ENCODE measurements at regions not wholly inside any gene's neighbourhood (a gene's known extent, or its start where the extent isn't known, plus 50 kb on each side); places are given as distances from the start of the nearest gene placed in this dataset.

GRCh38 chr2:15687720-15688119 lies 96.1 kb downstream of the DDX1 start:
- no peak for DNase-seq (ENCODE audit: low read depth in 2 of 2)
- no peak overlapping the region for H3K4me2 ChIP-seq (ENCODE audit: extremely low read depth, insufficient read depth, low read length)
- no peak overlapping the region for H3K9ac ChIP-seq (ENCODE audit: insufficient read depth, low read length)
- H3K9me3 ChIP-seq (ENCODE audit: control insufficient read depth, insufficient read depth, low read depth, low read length), result no peaks in the 10 kb centered on the region
- no peak overlapping the region for H2AFZ ChIP-seq (ENCODE audit: low read length)
- H3K79me2 ChIP-seq (ENCODE audit: control insufficient read depth, insufficient read depth, low read length), result no peaks in the 10 kb centered on the region
- no peak overlapping the region for H3K4me3 ChIP-seq (replicated peaks in 1 of 4; ENCODE audit: control extremely low read depth in 1 of 4, insufficient read depth in 1 of 4, low read depth in 3 of 4, low read length in 4 of 4)
- H4K20me1 ChIP-seq (ENCODE audit: control insufficient read depth, extremely low read depth, insufficient read depth, low read length), result no peaks in the 10 kb centered on the region
- no peaks in the 10 kb centered on the region for H3K4me1 ChIP-seq (ENCODE audit: control insufficient read depth, extremely low read depth, insufficient read depth, low read length)
- TF ChIP-seq EZH2 (IDR thresholded peaks at IDR 0.05; ENCODE audit: low read length, missing control alignments), result no peak
- TF ChIP-seq CTCF (conservative IDR thresholded peaks at IDR 0.05 in 1 of 2, IDR thresholded peaks at IDR 0.05 in 1 of 2; ENCODE audit: low read depth in 1 of 2, low read length in 2 of 2), result no peak
- H3K27ac ChIP-seq (ENCODE audit: insufficient read depth, low read length), result no peak overlapping the region
- no peaks in the 10 kb centered on the region for H3K27me3 ChIP-seq (ENCODE audit: control insufficient read depth, insufficient read depth, low read length)
- H3K36me3 ChIP-seq (ENCODE audit: control insufficient read depth, insufficient read depth, low read length), result no peaks in the 10 kb centered on the region

GRCh38 chr2:15688924-15689568 lies 97.4 kb downstream of the DDX1 start:
- H4K20me1 ChIP-seq (ENCODE audit: control insufficient read depth, extremely low read depth, insufficient read depth, low read length), result no peaks in the 10 kb centered on the region
- no peak for DNase-seq (ENCODE audit: low read depth in 2 of 2)
- H3K4me2 ChIP-seq (ENCODE audit: extremely low read depth, insufficient read depth, low read length), result no peak overlapping the region
- no peak overlapping the region for H3K9ac ChIP-seq (ENCODE audit: insufficient read depth, low read length)
- H3K9me3 ChIP-seq (ENCODE audit: control insufficient read depth, insufficient read depth, low read depth, low read length), result no peaks in the 10 kb centered on the region
- H3K36me3 ChIP-seq (ENCODE audit: control insufficient read depth, insufficient read depth, low read length), result no peaks in the 10 kb centered on the region
- H3K79me2 ChIP-seq (ENCODE audit: control insufficient read depth, insufficient read depth, low read length), result no peaks in the 10 kb centered on the region
- H3K4me1 ChIP-seq (ENCODE audit: control insufficient read depth, extremely low read depth, insufficient read depth, low read length), result no peaks in the 10 kb centered on the region
- TF ChIP-seq CTCF (conservative IDR thresholded peaks at IDR 0.05 in 1 of 2, IDR thresholded peaks at IDR 0.05 in 1 of 2; ENCODE audit: low read depth in 1 of 2, low read length in 2 of 2) (no peak), EZH2 (IDR thresholded peaks at IDR 0.05; ENCODE audit: low read length, missing control alignments) (no peak)
- H3K4me3 ChIP-seq (replicated peaks in 1 of 4; ENCODE audit: control extremely low read depth in 1 of 4, insufficient read depth in 1 of 4, low read depth in 3 of 4, low read length in 4 of 4), result no peak overlapping the region
- H3K27me3 ChIP-seq (ENCODE audit: control insufficient read depth, insufficient read depth, low read length), result no peaks in the 10 kb centered on the region
- H2AFZ ChIP-seq (ENCODE audit: low read length), result no peak overlapping the region
- H3K27ac ChIP-seq (ENCODE audit: insufficient read depth, low read length), result no peak overlapping the region

DNA sequence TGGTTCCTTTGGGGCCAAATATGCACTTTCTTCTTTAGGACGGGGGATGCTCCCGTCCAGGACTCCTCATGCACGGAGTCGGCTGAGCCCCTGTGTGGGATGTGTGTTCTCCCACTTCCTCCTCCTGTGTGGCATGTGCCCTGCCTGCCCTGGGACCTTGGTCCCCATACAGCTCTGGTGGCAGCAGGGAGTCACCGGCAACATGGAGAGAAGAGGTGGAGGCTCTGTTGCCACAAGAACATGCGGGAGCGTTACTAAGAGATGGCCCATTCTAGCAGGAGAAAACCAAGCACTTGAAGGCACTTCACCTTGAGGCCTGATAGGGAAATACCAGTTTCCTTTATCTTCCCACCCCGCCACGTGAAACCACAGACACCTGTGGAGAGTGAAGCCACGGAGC lies 98.0 kb downstream of the DDX1 start:
- H3K79me2 ChIP-seq (ENCODE audit: control insufficient read depth, insufficient read depth, low read length), result no peaks in the 10 kb centered on the region
- no peak for DNase-seq (ENCODE audit: low read depth in 2 of 2)
- TF ChIP-seq EZH2 (IDR thresholded peaks at IDR 0.05; ENCODE audit: low read length, missing control alignments), result no peak
- no peak for TF ChIP-seq CTCF (conservative IDR thresholded peaks at IDR 0.05 in 1 of 2, IDR thresholded peaks at IDR 0.05 in 1 of 2; ENCODE audit: low read depth in 1 of 2, low read length in 2 of 2)
- no peak overlapping the region for H2AFZ ChIP-seq (ENCODE audit: low read length)
- no peaks in the 10 kb centered on the region for H3K9me3 ChIP-seq (ENCODE audit: control insufficient read depth, insufficient read depth, low read depth, low read length)
- H3K4me1 ChIP-seq (ENCODE audit: control insufficient read depth, extremely low read depth, insufficient read depth, low read length), result no peaks in the 10 kb centered on the region
- H3K9ac ChIP-seq (ENCODE audit: insufficient read depth, low read length), result no peak overlapping the region
- H3K27ac ChIP-seq (ENCODE audit: insufficient read depth, low read length), result no peak overlapping the region
- no peaks in the 10 kb centered on the region for H3K27me3 ChIP-seq (ENCODE audit: control insufficient read depth, insufficient read depth, low read length)
- no peaks in the 10 kb centered on the region for H3K36me3 ChIP-seq (ENCODE audit: control insufficient read depth, insufficient read depth, low read length)
- no peak overlapping the region for H3K4me3 ChIP-seq (replicated peaks in 1 of 4; ENCODE audit: control extremely low read depth in 1 of 4, insufficient read depth in 1 of 4, low read depth in 3 of 4, low read length in 4 of 4)
- no peak overlapping the region for H3K4me2 ChIP-seq (ENCODE audit: extremely low read depth, insufficient read depth, low read length)
- H4K20me1 ChIP-seq (ENCODE audit: control insufficient read depth, extremely low read depth, insufficient read depth, low read length), result no peaks in the 10 kb centered on the region
